Right renal pelvis (tissue), 4 donors: ENCODE measurements at regions not wholly inside any gene's neighbourhood (a gene's known extent, or its start where the extent isn't known, plus 50 kb on each side); places are given as distances from the start of the nearest gene placed in this dataset.

Experiments used
- DNase-seq, 4 donors: peaks; one replicate each; pipeline ENCODE4 v3.0.0-alpha.2; 2013; ENCODE audit warnings: low read depth in 4 of 4, low spot score in 3 of 4, missing footprints in 1 of 4

GRCh38 chr6:1042583-1043457 lies 269.1 kb upstream of the FOXQ1 start:
- no peak for DNase-seq

DNA sequence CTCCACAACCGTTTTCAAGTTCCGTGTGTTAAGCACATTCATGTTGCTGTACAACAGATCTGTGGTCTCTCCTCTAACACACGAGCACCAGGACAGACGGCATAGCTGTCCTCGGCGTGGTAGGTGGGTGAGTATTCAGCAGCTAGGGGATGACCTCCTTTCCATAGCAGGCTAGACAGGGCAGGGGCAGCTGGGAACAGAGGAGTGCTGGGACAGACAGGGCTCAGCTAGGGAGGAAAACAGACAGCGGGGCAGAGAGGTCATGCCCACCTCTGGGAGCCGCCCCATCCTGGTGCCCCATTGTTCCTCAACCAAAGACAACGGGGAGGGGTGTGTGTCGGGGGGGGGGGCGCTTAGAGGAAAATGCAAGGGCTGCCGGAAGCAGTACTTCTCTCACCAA lies 271.5 kb upstream of the FOXQ1 start:
- DNase-seq, result no peak

- DNase-seq, result no peak
Measured at GRCh38 chr6:1039746-1040145, 272.2 kb upstream of the FOXQ1 start.

DNA sequence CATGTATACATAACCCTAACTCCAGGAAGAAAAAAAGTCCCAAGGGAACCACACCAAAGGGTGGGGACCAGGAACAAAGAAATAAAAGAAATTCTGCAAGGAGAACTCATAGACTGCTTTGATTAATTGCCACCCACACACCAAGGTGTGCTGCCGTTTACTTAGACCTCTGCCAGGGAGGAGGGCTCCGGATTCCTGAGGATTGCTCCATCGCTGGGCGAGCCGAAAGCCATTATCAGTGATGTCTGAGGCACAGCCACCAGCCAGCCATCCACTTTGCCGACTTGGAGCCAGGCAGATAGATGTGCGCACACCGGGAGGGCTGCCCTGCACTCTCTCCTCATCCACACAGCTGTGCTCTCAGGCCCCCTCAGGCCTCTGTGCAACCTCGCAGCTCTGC lies 272.7 kb upstream of the FOXQ1 start:
- DNase-seq, result no peak

GRCh38 chr6:1037430-1038202 lies 274.3 kb upstream of the FOXQ1 start:
- DNase-seq, result no peak

DNA sequence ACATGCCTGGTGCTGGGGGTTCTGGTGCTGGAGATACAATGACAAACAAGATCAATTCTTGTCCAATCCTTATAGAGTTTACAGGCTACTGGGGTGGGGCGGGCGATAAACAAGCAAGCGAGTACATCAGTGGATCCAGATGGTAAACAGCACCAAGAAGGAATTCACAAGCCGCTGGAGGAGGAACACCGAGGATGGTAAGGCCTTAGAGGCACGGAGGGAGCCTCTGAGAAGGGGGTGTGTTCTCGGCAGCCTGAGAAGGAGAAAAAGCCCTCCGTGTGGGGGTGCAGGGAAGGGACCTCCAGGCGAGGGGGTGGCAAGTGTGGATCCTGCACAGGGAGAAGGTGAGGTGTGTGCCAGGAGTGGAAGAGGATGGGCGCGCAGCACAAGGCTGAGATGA lies 276.5 kb upstream of the FOXQ1 start:
- DNase-seq, result no peak

GRCh38 chr6:1031720-1032119 lies 280.2 kb upstream of the FOXQ1 start:
- DNase-seq, result no peak

GRCh38 chr6:1029141-1029540 lies 282.8 kb upstream of the FOXQ1 start:
- DNase-seq, result peak; percentile 29 to 76 (median 54)

GRCh38 chr6:1028723-1029122 lies 283.2 kb upstream of the FOXQ1 start:
- DNase-seq, result no peak

GRCh38 chr6:1027795-1028569 lies 283.9 kb upstream of the FOXQ1 start:
- no peak for DNase-seq

DNA sequence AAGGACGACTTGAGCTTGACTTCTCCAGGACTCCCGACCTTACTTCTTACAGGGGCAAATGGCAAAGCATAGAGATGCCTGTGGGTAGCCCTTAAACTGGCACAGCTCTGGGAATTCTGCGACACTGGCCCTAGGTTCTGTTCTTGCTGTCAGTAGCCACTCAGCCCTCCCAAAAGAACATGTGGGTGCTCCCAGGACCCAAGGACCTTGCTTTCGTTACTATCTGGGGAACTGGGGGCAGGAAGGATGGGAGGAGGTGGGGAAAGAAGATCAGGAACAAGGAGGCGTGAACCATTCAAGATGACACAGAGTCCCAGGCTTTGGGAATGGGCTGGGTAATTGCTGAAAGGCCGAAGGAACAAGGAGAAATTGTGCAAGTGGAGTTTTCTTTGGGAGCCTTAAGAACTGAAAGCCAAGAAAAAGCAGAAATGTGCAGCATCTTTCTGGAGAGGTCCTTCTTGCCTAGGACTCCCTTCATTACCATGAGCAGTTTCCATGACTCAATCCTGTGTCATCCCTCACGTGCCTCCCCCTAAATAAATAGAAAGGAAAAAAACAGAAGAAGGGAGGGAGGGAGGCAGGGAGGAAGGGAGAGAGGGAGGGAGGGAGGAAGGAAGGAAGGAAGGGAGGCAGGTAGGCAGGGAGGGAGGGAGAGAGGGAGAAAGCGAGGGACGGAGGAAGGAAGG lies 284.6 kb upstream of the FOXQ1 start:
- no peak for DNase-seq

DNA sequence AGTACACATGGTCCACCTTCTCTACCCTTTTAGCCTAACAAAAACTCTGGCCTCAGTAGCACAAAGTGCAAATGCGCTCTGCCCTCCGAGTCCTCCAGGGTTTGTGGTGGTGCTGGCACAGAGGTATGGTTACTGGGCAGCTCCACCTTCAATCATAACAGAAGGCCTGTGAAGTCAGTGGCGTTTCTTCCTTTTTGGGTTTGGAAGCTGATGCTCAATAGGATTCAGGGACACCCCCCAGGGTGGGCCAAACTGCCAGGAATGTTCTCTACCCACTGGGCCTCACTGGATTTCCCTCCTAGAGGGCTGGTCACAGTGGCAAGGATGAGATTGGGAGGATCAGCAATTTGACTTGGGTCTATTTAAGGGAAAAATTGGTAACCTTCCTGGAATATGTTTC lies 286.1 kb upstream of the FOXQ1 start:
- no peak for DNase-seq

GRCh38 chr6:1024587-1024986 lies 287.3 kb upstream of the FOXQ1 start:
- DNase-seq, result no peak

DNA sequence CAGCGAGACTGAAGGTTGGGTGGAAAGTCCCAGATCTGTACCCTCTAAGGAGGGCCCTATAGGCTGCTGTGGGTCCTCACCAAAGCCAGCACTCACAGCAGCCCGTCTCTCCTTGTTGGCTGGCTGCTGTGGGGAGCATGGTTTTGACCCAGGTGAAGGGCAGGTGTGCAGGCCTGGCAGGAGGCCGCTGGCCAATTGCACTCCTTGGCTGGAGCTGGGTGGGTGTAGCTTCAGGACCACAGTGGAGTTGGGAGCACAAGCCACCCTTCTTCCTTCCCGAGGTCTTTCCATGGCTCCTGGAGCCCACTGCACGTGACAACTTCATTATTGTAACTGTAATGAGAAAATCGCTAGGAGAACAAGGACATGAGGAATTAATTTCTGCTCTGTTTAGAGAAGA lies 287.7 kb upstream of the FOXQ1 start:
- DNase-seq, result no peak

DNA sequence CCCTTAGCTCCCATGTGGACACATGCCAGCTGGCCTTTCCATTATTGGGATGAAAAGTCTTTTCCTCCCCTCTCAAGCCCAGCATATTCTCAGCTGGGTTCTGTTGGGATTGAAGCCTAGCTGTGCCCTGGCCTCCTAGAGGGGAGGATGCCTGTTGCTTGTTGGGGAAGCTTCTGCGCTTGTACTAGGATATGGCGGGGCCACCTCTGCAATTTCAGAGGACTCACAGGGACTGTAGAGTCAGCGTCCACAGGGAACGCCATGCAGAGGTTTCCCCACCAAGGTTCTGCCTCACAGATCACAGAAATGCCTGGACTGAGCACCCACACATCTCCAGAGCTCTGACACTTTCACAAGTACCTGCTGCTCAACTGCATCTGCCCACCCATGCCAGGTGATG lies 288.7 kb upstream of the FOXQ1 start:
- no peak for DNase-seq

DNA sequence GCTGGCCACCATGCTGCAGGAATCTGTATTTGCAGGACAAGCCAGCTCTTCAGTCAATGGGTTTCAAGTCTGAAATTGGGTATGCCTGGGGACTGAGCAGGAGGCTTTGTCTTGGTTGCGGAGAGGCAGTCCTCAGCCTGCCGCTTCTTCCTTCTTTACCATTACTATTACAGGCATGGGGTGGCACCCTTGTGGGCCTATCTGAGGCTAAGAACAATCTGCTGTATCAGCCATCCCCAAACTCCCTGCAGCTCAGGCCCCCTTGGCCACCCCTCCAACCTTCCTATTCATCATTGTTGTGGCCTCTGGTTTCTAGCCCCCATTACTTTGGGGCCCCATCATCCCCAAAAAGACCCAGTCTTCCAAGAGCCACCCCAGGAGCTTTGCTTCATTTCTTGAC lies 289.2 kb upstream of the FOXQ1 start:
- DNase-seq, result no peak

DNA sequence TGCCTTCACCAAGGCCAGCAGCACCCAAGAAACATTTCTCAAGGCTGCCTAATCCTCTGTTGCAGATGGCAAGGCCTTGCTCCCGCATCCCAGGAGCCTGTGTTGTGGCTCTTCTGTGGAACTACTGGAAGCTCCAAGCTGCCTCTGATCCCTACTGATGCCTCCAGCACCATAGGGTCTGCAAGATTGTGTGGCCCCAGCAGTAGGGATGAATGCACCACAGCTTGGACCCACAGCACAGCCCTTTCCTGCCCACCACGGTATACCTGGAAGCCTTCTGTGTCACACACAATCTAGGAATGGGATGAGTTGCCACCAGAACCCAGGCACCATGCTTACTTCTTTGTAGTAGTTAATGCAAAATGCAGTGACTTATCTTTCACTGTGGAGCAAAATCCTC lies 291.1 kb upstream of the FOXQ1 start:
- DNase-seq, result no peak

- DNase-seq, result no peak
Measured at GRCh38 chr6:1020133-1020532, 291.8 kb upstream of the FOXQ1 start.

DNA sequence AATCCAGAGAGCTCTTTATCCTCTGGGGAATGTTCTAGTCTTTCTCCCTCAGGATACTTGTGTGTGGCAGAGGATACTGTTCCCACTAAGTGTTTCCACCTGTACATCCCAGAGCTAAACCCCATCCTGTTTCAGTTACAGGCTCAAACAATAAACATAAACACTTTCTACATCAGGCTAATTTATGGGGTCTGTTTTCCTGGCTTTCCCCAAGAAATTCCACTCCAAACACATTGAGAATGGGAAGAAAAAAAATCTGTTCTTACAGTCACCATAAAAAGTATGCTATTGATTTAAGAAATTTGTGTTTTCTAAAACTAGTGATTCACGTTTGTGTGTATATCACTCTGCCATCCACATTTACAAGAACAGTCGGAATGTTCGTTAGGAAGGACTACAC lies 293.9 kb upstream of the FOXQ1 start:
- no peak for DNase-seq
